ENCODE measurements at regions not wholly inside any gene's neighbourhood (a gene's known extent, or its start where the extent isn't known, plus 50 kb on each side); places are given as distances from the start of the nearest gene placed in this dataset.

DNA sequence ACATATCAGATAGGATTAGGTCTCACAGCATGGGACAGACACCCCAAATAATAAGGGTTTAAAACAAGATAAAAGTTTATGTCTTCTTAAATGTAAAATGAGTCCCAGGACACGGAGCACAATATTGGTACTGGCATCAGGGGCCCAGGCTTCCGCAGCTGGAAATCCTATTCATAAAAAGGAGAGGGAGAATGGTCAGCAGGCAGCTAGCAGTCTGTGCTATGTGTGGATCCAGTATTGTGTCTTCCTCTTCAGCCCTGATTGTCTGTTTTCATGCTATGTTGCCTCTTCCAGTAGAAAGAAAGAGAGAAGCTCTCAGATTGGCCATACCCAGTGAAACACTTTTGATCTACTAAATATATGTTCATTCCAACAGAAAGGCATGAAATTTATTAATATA is 319.3 kb upstream of the SLCO3A1 start:
- no TSS peak for BruUV-seq (replicated peaks)
- Histone ChIP-seq H3K9me3 (replicated peaks; ENCODE audit: control insufficient read depth, insufficient read depth, low read length) (no peaks in the 10 kb centered on the region), H3K4me3 (no peak overlapping the region), H3K36me3 (ENCODE audit: control insufficient read depth in 2 of 2, insufficient read depth in 2 of 2, low read length in 1 of 2) (no peaks in the 10 kb centered on the region), H3K9ac (ENCODE audit: control insufficient read depth, insufficient read depth, low read length) (no peak overlapping the region), H3K27ac (ENCODE audit: control insufficient read depth, insufficient read depth) (no peak overlapping the region), H3K27me3 (replicated peaks in 1 of 2; ENCODE audit: control insufficient read depth in 2 of 2, insufficient read depth in 2 of 2, low read length in 1 of 2) (no peaks in the 10 kb centered on the region; a peak in 2 of 4 replicates), H3K4me1 (ENCODE audit: control insufficient read depth, insufficient read depth, low read length) (no peaks in the 10 kb centered on the region), H3K4me2 (ENCODE audit: control insufficient read depth, insufficient read depth) (no peak overlapping the region), H4K20me1 (ENCODE audit: control insufficient read depth, insufficient read depth) (no peaks in the 10 kb centered on the region), H2AFZ (ENCODE audit: control insufficient read depth, low read depth, low read length) (no peak overlapping the region), H3K79me2 (ENCODE audit: control insufficient read depth, insufficient read depth, low read length) (no peaks in the 10 kb centered on the region)
- WGBS (ENCODE audit: insufficient coverage, insufficient replicate concordance, low lambda C conversion rate, missing lambda C conversion rate), result 0% methylated on average over 2 of the region's 2 CpGs
- POLR2A ChIA-PET, result no interaction called here
- no peak for FAIRE-seq
- intact Hi-C loops (cut with micrococcal nuclease; ENCODE audit: unreplicated experiment) (no loop called here), in situ Hi-C loops (cut with MboI) (no loop called here)
- TF ChIP-seq BMI1 (IDR thresholded peaks at IDR 0.05; ENCODE audit: borderline replicate concordance) (no peak), RAD51 (IDR thresholded peaks at IDR 0.05) (no peak), YBX1 (IDR thresholded peaks at IDR 0.05) (no peak), BCL11A (IDR thresholded peaks at IDR 0.05; ENCODE audit: low read depth, low read length) (no peak), RBBP5 (conservative IDR thresholded peaks at IDR 0.05) (no peak), KLF5 (IDR thresholded peaks at IDR 0.05; ENCODE audit: partially characterized antibody) (no peak), KDM1A (IDR thresholded peaks at IDR 0.05; ENCODE audit: borderline replicate concordance) (no peak), SMAD1 (IDR thresholded peaks at IDR 0.05; ENCODE audit: low read depth, partially characterized antibody) (no peak), BRCA1 (IDR thresholded peaks at IDR 0.05; ENCODE audit: low read depth, low read length) (no peak), POLR2AphosphoS5 (IDR thresholded peaks at IDR 0.05; ENCODE audit: low read length) (no peak), NFXL1 (IDR thresholded peaks at IDR 0.05; ENCODE audit: borderline replicate concordance) (no peak), RFX5 (IDR thresholded peaks at IDR 0.05; ENCODE audit: low read depth, low read length) (no peak), RELA (IDR thresholded peaks at IDR 0.05; ENCODE audit: borderline replicate concordance, partially characterized antibody) (no peak), DPF2 (IDR thresholded peaks at IDR 0.05) (no peak), PML (IDR thresholded peaks at IDR 0.05; ENCODE audit: low read length) (no peak)
- TF ChIP-seq, protein P1, sequence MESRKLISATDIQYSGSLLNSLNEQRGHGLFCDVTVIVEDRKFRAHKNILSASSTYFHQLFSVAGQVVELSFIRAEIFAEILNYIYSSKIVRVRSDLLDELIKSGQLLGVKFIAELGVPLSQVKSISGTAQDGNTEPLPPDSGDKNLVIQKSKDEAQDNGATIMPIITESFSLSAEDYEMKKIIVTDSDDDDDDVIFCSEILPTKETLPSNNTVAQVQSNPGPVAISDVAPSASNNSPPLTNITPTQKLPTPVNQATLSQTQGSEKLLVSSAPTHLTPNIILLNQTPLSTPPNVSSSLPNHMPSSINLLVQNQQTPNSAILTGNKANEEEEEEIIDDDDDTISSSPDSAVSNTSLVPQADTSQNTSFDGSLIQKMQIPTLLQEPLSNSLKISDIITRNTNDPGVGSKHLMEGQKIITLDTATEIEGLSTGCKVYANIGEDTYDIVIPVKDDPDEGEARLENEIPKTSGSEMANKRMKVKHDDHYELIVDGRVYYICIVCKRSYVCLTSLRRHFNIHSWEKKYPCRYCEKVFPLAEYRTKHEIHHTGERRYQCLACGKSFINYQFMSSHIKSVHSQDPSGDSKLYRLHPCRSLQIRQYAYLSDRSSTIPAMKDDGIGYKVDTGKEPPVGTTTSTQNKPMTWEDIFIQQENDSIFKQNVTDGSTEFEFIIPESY (IDR thresholded peaks at IDR 0.05), result no peak
- TF ChIP-seq, protein P2, sequence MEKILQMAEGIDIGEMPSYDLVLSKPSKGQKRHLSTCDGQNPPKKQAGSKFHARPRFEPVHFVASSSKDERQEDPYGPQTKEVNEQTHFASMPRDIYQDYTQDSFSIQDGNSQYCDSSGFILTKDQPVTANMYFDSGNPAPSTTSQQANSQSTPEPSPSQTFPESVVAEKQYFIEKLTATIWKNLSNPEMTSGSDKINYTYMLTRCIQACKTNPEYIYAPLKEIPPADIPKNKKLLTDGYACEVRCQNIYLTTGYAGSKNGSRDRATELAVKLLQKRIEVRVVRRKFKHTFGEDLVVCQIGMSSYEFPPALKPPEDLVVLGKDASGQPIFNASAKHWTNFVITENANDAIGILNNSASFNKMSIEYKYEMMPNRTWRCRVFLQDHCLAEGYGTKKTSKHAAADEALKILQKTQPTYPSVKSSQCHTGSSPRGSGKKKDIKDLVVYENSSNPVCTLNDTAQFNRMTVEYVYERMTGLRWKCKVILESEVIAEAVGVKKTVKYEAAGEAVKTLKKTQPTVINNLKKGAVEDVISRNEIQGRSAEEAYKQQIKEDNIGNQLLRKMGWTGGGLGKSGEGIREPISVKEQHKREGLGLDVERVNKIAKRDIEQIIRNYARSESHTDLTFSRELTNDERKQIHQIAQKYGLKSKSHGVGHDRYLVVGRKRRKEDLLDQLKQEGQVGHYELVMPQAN (conservative IDR thresholded peaks at IDR 0.05), result no peak
- DNase-seq (ENCODE audit: low read depth, low spot score), result no peak
- ATAC-seq, result no peak
- RAD21 ChIA-PET (ENCODE audit: unreplicated experiment), result no interaction called here
- CTCF ChIA-PET, result no interaction called here
- SMC1A ChIA-PET (ENCODE audit: uncharacterized antibody, unreplicated experiment), result interaction anchor here (1.2 kb wide), 1 partner anchor 19 kb away, joined by 3 read pairs; no protein-coding TSS in a partner anchor
